ENCODE measurements at regions not wholly inside any gene's neighbourhood (a gene's known extent, or its start where the extent isn't known, plus 50 kb on each side); places are given as distances from the start of the nearest gene placed in this dataset.

GRCh38 chr5:87827539-87827938 lies 414.8 kb upstream of the CCNH start:
- TF ChIP-seq CTCF (IDR thresholded peaks at IDR 0.05) (no peak), EP300 (IDR thresholded peaks at IDR 0.05; ENCODE audit: low read depth) (no peak), POLR2A (IDR thresholded peaks at IDR 0.05) (no peak), POLR2AphosphoS5 (IDR thresholded peaks at IDR 0.05) (no peak)
